ENCODE measurements at regions not wholly inside any gene's neighbourhood (a gene's known extent, or its start where the extent isn't known, plus 50 kb on each side); places are given as distances from the start of the nearest gene placed in this dataset.

DNA sequence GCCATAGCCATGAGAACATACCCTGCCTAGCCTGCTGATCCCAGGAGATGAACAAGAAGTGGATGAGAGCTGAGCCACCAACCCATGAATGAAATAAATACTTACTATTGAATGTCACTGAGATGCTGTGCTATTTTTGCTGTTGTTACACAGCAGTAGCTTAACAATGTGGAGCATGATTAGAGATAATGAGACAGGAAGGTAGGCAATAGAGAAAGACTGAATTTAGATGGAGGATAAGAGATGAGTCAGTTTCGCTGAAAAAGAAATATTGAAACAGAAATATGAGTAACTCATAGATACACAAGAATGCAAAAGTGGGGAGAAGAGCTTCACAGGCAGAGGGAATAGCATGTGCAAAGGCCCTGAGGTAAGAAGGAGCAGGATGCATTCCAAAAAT lies 94.9 kb upstream of the TOP1 start:
- DNase-seq (ENCODE audit: low spot score in 2 of 2, unreplicated experiment in 2 of 2), result no peak
- Mint-ChIP-seq H3K4me3 (no peak overlapping the region), H3K27me3 (ENCODE audit: low read depth) (peaks cover 32% of the 10 kb centered on the region), H3K36me3 (no peaks in the 10 kb centered on the region), H3K27ac (no peak overlapping the region), H3K4me1 (no peaks in the 10 kb centered on the region), H3K9me3 (peaks cover 10% of the 10 kb centered on the region)
- TF ChIP-seq, protein P1, sequence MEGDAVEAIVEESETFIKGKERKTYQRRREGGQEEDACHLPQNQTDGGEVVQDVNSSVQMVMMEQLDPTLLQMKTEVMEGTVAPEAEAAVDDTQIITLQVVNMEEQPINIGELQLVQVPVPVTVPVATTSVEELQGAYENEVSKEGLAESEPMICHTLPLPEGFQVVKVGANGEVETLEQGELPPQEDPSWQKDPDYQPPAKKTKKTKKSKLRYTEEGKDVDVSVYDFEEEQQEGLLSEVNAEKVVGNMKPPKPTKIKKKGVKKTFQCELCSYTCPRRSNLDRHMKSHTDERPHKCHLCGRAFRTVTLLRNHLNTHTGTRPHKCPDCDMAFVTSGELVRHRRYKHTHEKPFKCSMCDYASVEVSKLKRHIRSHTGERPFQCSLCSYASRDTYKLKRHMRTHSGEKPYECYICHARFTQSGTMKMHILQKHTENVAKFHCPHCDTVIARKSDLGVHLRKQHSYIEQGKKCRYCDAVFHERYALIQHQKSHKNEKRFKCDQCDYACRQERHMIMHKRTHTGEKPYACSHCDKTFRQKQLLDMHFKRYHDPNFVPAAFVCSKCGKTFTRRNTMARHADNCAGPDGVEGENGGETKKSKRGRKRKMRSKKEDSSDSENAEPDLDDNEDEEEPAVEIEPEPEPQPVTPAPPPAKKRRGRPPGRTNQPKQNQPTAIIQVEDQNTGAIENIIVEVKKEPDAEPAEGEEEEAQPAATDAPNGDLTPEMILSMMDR (IDR thresholded peaks at IDR 0.05; ENCODE audit: unreplicated experiment), result no peak

DNA sequence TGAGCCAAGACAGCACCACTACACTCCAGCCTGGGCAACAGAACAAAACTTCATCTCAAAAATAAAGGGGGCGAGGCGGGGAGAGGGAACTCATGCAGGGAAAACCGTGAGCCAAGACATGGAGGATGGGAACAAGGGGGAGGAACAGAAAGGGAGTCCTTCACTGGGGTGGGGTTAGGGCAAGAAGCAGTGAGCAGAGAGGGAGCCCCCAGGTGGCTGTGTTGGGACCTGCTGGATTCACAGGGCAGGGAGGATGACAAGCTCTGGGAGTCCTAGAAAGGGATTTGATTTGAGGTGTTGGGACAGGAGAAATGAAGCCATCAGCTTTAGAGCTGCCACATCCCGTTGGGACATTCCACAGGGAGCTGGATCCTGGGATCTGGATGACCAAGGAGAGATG lies 90.6 kb upstream of the TOP1 start:
- Mint-ChIP-seq H3K27ac (no peak overlapping the region), H3K9me3 (peaks cover 10% of the 10 kb centered on the region), H3K36me3 (no peaks in the 10 kb centered on the region), H3K4me3 (no peak overlapping the region), H3K4me1 (no peaks in the 10 kb centered on the region), H3K27me3 (ENCODE audit: low read depth) (peaks cover 23% of the 10 kb centered on the region)
- DNase-seq (ENCODE audit: low spot score in 2 of 2, unreplicated experiment in 2 of 2), result no peak
- TF ChIP-seq, protein P1 (IDR thresholded peaks at IDR 0.05; ENCODE audit: unreplicated experiment), result no peak

DNA sequence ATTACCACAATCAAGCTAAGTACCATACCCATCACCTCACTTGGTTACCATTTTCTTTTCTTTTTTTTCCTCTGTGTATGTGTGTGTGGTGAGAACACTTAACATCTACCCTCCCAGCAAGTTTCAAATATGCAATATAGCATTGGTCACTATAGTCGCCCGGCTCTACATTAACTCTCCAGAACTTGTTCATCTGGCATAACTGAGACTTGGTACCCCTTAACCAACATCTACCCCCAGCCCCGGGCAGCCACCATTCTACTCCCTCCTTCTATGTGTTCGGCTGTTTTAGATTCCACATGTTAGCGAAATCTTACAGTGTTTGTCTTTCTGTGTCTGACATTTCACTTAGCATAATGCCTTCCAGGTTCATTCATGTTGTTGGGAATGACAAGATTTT lies 89.0 kb upstream of the TOP1 start:
- Mint-ChIP-seq H3K36me3 (no peaks in the 10 kb centered on the region), H3K27ac (no peak overlapping the region), H3K9me3 (no peaks in the 10 kb centered on the region), H3K4me1 (no peaks in the 10 kb centered on the region), H3K27me3 (ENCODE audit: low read depth) (peaks cover 16% of the 10 kb centered on the region), H3K4me3 (no peak overlapping the region)
- DNase-seq (ENCODE audit: low spot score in 2 of 2, unreplicated experiment in 2 of 2), result no peak
- TF ChIP-seq, protein P1 (IDR thresholded peaks at IDR 0.05; ENCODE audit: unreplicated experiment), result no peak

DNA sequence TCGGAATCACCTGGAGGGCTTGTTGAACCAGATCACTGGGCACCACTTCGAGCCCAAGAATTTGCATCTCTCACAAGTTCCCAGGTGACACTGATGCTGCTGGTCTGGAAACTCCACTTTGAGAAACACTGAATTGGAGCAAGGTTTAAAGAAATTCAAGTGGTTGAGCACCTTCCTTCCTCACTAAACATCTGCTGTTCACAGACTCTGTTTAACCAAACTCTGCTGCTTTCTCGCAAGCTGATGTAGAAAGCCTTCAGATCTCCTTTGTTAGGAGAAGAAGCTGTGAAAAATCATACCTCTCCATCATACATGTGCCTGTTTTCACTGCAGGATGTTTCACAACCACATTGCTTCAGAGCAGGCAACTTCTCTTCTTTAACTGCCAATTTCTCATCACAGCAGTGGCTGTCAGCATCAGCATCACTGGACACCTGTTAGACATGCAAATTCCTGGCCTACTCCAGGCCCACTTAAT lies 87.5 kb upstream of the TOP1 start:
- TF ChIP-seq, protein P1 (IDR thresholded peaks at IDR 0.05; ENCODE audit: unreplicated experiment), result no peak

DNA sequence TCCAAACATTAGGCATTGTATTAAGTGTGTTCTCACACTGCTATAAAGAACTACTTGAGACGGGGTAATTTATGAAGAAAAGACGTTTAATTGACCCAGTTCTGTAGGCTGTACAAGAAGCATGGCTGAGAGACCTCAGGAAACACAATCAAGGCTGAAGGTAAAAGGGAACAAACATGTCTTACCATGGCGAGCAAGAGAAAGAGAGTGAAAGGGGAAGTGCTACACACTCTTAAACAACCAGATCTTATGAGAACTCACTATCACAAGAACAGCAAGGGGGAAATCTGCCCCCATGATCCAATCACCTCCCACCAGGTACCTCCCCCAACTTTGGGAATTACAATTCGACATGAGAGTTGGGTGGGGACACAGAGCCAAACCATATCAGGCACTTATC lies 86.6 kb upstream of the TOP1 start:
- no peaks in the 10 kb centered on the region for H3K9me3 Mint-ChIP-seq
- no peak overlapping the region for H3K4me3 Mint-ChIP-seq
- H3K36me3 Mint-ChIP-seq, result no peaks in the 10 kb centered on the region
- TF ChIP-seq, protein P1 (IDR thresholded peaks at IDR 0.05; ENCODE audit: unreplicated experiment), result no peak
- DNase-seq (ENCODE audit: low spot score in 2 of 2, unreplicated experiment in 2 of 2), result no peak
- peaks cover 11% of the 10 kb centered on the region for H3K4me1 Mint-ChIP-seq
- no peak overlapping the region for H3K27ac Mint-ChIP-seq
- H3K27me3 Mint-ChIP-seq (ENCODE audit: low read depth), result peaks cover 8% of the 10 kb centered on the region

More for the DNA sequence above, 87.5 kb upstream of the TOP1 start:
- peaks cover 14% of the 10 kb centered on the region for H3K27me3 Mint-ChIP-seq (ENCODE audit: low read depth)
- DNase-seq (ENCODE audit: low spot score in 2 of 2, unreplicated experiment in 2 of 2), result no peak
- no peak overlapping the region for H3K27ac Mint-ChIP-seq
- no peak overlapping the region for H3K4me3 Mint-ChIP-seq
- no peaks in the 10 kb centered on the region for H3K9me3 Mint-ChIP-seq
- no peaks in the 10 kb centered on the region for H3K36me3 Mint-ChIP-seq
- peaks cover 11% of the 10 kb centered on the region for H3K4me1 Mint-ChIP-seq

DNA sequence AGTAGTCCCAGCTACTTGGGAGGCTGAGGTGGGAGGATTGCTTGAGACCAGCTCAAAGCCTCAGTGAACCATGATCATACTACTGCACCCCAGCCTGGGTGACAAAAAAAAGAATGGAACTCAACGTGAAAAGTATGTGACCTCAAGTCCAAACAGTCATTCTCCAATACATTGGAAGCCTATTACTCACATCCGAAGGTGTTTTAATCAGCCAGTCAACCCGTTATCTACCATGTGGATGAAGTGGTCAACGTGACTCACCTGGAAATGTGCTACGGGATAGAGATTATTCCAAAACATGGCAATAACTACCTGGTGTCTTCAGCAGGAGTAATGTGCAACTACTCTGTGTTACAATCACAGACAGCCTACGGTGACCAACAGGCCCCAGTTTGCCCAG lies 85.8 kb upstream of the TOP1 start:
- Mint-ChIP-seq H3K27me3 (ENCODE audit: low read depth) (peaks cover 5% of the 10 kb centered on the region), H3K36me3 (no peaks in the 10 kb centered on the region), H3K4me3 (no peak overlapping the region), H3K9me3 (no peaks in the 10 kb centered on the region), H3K27ac (no peak overlapping the region), H3K4me1 (peaks cover 11% of the 10 kb centered on the region)
- TF ChIP-seq, protein P1 (IDR thresholded peaks at IDR 0.05; ENCODE audit: unreplicated experiment), result no peak
- no peak for DNase-seq (ENCODE audit: low spot score in 2 of 2, unreplicated experiment in 2 of 2)
